G401.6 (cell line): ENCODE measurements at regions not wholly inside any gene's neighbourhood (a gene's known extent, or its start where the extent isn't known, plus 50 kb on each side); places are given as distances from the start of the nearest gene placed in this dataset.

Experiments used
- FAIRE-seq: peaks from 2 replicates; lab custom pipeline; 2012; peaks lifted over from hg19 to GRCh38; lab: Jason Lieb, UNC

- FAIRE-seq: no peak
Observed at GRCh38 chr6:140970485-140970884, 1162.2 kb upstream of the GJE1 start.

GRCh38 chr6:140968062-140968461 is 1164.7 kb upstream of the GJE1 start:
- no peak for FAIRE-seq

DNA sequence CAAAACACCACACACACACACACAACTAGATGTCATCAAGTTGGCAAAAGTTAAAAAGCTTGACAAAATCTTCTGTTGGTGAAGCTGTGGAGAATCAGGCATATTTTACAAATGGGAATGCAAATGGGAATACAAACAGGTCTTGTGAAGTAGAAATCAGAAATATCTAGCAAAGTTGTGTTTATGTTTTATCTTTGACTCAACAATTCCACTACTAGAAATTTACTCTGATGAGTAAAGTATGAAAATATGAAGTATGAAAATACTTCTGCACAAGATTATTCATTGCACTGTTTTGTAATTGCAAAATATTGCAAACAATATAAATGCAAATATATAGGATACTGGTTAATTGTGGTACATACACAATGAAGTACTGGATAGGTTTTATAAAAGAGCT is 1166.0 kb upstream of the GJE1 start:
- no peak for FAIRE-seq

DNA sequence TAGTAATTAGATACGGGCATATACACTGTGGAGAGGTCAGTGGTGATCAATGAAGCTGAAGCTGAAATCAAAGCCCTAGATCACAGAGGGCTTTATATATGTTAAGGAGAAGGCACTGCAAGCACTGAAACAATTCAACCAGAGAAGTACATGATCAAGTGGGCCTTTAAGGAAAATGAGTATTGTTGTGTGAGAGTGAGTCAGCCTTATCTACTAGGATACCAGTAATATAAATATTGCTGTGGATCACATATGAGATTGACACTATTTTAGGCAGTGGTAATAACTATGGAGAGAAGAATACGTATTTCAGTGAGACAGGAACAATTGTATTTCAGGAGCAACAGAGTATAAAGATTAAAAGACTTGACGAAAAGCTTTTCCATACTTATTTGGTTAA is 1172.2 kb upstream of the GJE1 start:
- no peak for FAIRE-seq

- FAIRE-seq: no peak
Observed at GRCh38 chr6:140957386-140957785, 1175.3 kb upstream of the GJE1 start.

DNA sequence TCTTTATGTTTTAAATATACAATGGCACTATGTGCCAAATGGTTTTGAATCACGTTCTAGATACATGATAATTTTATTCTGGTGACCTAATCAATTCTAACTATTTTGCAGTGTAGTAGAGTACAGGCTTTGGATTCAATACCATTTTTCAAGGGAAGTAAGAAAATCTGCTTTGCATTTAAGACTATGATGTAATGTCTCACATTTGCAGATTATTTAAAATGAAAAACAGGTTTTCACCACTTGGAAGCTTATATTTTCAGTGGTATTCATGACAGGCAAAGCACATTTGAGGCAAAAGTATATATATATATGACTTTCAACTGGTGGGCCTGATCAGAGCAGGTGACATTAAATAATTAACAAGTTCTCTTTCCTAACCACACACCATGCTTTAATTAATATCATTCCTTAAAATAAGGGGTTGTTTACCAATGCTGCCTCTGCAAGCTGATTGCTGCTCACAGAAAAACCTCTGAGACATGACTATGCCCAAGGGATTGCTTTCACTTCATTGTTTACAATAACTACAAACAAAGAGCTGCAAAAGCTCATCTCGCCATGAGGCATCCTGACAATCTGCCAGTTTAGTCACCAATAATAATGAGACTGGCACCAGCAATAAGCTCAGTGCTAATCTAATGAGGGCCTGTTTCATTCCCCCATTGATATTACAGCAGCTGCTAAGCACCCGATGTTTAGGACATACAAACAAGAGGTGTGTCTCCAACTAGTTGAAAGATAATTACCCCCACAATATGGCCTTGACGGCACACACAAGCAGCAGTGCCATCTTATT is 1176.0 kb upstream of the GJE1 start:
- no peak for FAIRE-seq

DNA sequence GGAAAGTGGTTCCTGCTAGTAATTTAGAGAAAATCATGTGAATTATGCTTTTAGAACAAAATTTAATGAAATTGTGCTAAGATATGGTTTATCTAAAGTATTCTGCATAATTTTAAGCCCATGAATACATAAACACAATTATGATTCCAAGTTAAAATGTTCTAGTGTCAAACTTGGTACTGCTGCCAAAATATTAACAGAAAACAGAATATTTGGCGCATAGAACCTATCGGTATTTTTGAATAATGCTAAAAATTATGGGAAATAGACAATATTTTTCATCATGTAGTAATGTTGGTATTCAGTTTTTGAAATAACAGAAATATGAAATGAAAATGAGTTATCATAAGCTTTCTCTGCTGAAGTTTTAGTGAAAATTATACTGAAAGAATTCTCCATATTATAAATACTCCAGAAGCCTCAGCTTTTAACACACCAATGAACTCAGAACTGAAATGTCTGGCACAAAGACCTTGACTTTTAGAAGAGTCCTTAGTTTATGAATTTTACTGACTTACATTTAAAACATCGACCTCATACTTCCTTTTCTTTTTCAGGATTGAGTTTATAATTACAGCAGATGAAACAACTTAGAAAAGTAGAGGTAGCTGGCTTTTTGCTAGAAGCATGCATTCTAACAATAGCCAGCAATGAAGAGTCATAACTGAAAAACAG is 1192.3 kb upstream of the GJE1 start:
- FAIRE-seq: no peak

GRCh38 chr6:140932909-140933308 is 1199.8 kb upstream of the GJE1 start:
- no peak for FAIRE-seq

- no peak for FAIRE-seq
Observed at GRCh38 chr6:140931581-140931980, 1201.1 kb upstream of the GJE1 start.

GRCh38 chr6:140929121-140929520 is 1203.6 kb upstream of the GJE1 start:
- FAIRE-seq: no peak

DNA sequence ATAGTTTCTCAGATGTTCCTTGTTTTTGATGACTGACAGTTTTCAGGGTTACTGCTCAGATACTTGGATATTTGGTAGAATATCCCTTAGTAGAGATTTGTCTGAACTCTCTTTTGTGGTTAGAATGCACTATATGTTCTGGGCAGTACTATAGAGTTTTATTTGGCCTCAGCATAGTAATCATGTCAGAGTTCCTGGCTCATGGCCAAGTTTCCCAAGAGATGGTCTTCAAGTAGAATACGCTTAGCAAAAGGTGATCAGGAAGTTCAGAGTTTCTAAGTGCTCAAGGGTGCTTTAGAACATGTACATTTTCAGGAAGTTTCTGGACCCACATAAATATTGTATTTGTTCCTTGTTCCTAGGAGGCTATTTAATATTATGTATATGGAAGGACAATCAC is 1209.7 kb upstream of the GJE1 start:
- no peak for FAIRE-seq

DNA sequence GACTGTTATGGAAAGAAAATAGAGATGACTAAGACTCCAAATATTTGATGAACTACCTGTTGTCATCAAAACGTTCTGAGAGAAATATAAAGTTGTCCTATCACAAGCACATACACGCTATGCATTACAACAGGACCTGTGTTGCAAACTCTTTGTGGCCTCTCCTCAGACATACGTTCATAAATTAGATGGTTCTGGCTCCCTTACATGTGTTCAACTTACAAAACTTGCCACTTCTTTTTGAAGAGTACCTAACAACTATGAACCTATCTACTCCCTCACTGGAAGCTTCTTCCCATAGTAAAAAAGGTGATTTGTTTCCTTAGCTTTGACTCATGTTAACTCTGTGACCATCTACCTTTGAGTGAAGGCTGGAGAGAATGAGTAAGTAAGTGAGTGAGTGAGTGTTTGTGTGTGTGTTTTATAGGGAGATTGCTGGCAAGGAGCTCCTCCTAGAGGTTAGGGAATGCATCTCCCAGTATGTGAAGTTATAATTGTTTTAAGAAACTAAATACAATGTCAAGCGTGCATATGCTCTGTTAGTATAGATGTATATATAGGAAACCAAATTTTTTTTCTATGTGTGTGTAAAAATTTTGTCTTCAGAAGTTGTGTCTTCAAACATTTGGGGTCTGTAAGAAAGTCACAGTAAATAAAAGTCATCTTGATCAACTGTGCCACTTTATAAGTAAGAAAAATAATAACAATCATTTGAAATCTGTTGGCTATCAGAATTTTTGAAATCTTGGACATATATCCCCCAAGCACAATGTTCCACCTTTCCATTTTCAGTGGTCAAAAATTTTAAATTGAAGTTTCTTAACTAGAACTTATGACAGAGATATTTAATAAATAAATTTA is 1211.1 kb upstream of the GJE1 start:
- peak; percentile 96 for FAIRE-seq

GRCh38 chr6:140917911-140918310 is 1214.8 kb upstream of the GJE1 start:
- peak; percentile 33 for FAIRE-seq

DNA sequence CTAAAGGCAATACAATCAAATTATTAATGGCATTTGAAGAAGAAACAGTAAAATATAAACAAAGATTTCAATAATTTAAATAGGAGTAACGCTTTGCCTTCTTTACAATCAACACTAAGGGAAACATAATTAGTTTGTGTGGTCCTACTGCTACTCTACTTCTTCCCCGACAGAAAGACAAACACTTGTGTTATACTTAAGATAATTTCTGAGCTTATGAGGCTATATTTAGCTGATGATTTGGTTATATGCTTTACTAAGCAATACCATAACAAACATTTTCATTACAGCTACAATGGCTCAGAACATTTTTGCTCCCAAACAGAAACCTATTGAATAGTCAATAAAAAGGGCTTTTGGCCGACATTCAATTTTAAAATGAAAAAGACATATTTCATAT is 1217.2 kb upstream of the GJE1 start:
- no peak for FAIRE-seq

DNA sequence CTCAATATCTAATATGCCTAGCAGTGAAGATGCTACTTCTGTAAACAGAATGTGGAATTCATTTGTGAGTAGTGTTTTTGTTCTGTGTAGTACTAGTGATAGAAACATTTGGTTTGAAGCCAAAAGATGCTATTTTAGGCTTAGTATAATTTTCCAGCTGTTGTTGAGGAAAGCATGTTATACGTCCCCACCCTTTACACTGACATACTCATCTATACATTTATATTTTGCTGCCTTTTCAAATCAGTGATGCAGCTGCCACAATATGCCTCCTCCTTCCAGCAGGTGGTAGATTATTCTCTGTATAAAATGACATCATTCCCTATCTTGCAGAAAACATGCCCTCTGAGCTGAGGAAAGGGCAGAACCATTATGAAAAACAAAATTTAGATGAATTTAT is 1217.6 kb upstream of the GJE1 start:
- FAIRE-seq: no peak

GRCh38 chr6:140912686-140913085 is 1220.0 kb upstream of the GJE1 start:
- FAIRE-seq: no peak

DNA sequence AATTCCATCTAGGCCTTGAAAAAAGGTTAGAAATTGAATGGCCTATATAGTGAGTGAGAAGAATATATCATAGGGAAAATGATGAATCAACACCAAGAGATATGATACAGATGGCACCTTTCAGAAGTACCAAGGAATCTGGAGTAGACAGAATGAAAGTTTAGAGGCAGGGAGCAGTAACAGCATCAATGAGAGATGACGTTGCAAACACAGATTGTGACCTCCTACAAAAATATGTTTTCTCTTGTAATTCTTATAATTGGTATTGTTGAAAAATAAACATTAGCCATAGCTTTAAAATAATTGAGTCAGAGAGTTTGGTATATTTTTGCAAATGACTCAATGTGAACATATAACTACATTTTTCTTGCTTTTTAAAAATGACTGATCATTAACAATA is 1223.1 kb upstream of the GJE1 start:
- FAIRE-seq: peak; percentile 50

DNA sequence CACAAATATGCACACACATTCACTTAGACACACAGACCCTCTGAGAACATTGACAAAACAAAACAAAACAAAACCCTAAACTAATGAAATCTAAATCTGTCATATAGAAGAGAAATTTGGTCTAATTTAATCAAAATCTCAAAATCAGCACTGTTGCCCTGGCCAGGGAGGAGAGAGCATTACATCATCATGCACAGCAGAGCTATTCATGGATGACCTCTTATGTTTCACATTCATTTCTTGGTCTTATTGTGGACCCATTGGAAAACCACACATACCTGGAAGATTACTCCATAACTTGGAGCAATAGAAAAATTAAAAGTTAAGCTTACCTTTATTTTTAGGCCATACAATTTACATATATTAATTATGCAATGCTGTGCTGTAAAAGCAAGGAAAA is 1223.6 kb upstream of the GJE1 start:
- no peak for FAIRE-seq

DNA sequence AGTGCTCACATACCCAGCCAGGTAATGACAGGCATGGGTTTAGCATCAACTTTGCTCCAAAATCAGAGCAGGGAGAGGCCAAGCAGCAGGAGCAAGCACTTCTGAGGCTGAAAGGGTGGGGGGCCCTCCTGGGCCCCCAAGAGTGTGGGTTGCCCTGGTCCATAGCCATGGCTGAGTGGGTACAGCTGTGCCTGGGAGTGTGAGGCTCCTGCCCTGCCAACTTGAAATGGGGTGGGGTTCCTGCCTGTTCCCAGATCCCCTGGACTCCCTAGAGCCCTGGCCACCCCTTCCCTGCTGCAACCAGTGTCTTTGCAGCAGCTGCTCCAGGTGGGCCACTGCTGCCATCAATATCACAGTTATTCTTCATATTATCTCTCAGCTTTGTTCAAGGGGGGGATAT is 1224.2 kb upstream of the GJE1 start:
- FAIRE-seq: no peak

DNA sequence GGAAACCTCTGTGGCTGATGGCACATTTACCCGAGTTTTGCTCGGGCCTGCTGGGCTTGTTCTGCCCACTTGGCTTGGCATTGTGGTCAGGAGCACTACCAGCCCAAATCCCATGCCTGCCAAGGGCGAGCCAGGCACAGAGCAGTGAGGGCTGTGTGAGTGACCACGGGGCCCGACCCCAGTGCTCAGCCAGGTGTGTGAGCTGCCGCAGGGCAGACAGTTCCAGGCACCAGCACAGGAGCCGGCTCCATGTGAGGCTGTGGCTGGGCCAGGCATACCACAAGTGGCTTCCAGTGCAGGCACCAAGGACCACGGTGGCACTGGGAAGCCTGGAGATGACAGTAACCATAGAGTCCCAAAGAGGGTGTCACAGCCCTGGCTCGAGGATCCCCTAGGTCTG is 1225.5 kb upstream of the GJE1 start:
- FAIRE-seq: no peak

DNA sequence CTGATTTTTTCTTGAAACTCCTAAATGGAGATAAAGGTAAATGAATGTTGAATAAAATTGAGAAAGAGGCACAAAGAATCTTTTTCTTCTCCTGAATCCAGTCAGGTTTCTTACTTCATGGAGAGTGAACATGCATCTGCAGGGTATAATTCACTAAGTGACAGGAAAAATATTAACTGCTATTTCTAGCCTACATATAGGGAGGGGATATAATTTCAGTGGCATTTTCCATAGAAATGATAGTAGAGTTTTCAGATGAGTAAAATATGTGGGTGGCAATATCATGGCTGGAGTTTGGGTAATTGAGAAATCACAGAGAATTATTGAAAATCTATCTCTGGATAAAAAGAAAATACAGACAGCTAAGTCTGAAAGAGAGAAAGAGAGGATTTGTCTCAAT is 1227.0 kb upstream of the GJE1 start:
- FAIRE-seq: no peak

- peak; percentile 34 for FAIRE-seq
Observed at GRCh38 chr6:140905050-140905449, 1227.7 kb upstream of the GJE1 start.
